GM12873 (cell line): ENCODE measurements at regions not wholly inside any gene's neighbourhood (a gene's known extent, or its start where the extent isn't known, plus 50 kb on each side); places are given as distances from the start of the nearest gene placed in this dataset.
A peak's percentile ranks its signal among the peaks of the same experiment; 100 is the strongest.

ENCODE experiments used
- CTCF ChIP-seq: IDR thresholded peaks from 2 replicates; pipeline ENCODE4 v1.5.1; 2012; ENCODE audit warnings: low read depth, mild to moderate bottlenecking, moderate library complexity, low read length, control low read depth; ENCODE audit not compliant: insufficient read depth; ENCODE audit errors: missing control alignments

GRCh38 chr6:50180646-50181045, 130.9 kb upstream of the DEFB112 start:
- TF ChIP-seq CTCF, result no peak

- TF ChIP-seq CTCF, result peak; percentile 54
Observed at GRCh38 chr6:50185006-50185405, 135.3 kb upstream of the DEFB112 start.

- no peak for TF ChIP-seq CTCF
Observed at GRCh38 chr6:50187351-50187921, 137.7 kb upstream of the DEFB112 start.

GRCh38 chr6:50198245-50198644, 148.5 kb upstream of the DEFB112 start:
- TF ChIP-seq CTCF, result no peak

GRCh38 chr6:50202766-50203165, 153.0 kb upstream of the DEFB112 start:
- TF ChIP-seq CTCF, result no peak

GRCh38 chr6:50211582-50211981, 161.9 kb upstream of the DEFB112 start:
- no peak for TF ChIP-seq CTCF

- no peak for TF ChIP-seq CTCF
Observed at GRCh38 chr6:50213146-50213545, 163.4 kb upstream of the DEFB112 start.
